GM12891 (cell line): ENCODE measurements at regions not wholly inside any gene's neighbourhood (a gene's known extent, or its start where the extent isn't known, plus 50 kb on each side); places are given as distances from the start of the nearest gene placed in this dataset.

Experiments
- DNase-seq: peaks from one replicate; pipeline ENCODE4 v3.0.0; 2011; ENCODE audit warnings: low spot score; ENCODE audit not compliant: insufficient read length
- FAIRE-seq: peaks from 2 replicates; lab custom pipeline; 2011; peaks lifted over from hg19 to GRCh38; lab: Jason Lieb, UNC
- PAX5 ChIP-seq: IDR thresholded peaks from 2 replicates; pipeline ENCODE4 v1.6.1; 2011; ENCODE audit warnings: low read length, moderate library complexity, mild to moderate bottlenecking; ENCODE audit not compliant: insufficient read depth, severe bottlenecking
- POLR2A ChIP-seq: IDR thresholded peaks from 2 replicates; pipeline ENCODE4 v1.6.1; 2011; ENCODE audit warnings: low read depth, low read length, control low read depth
- POLR2AphosphoS5 ChIP-seq: IDR thresholded peaks from 2 replicates; pipeline ENCODE4 v1.6.1; 2011; ENCODE audit warnings: low read depth, low read length, control low read depth
- POU2F2 ChIP-seq: IDR thresholded peaks from 2 replicates; pipeline ENCODE4 v1.6.1; 2011; ENCODE audit warnings: low read depth, mild to moderate bottlenecking, control low read depth, low read length, moderate library complexity
- SPI1 ChIP-seq: IDR thresholded peaks from 2 replicates; pipeline ENCODE4 v1.6.1; 2011; ENCODE audit warnings: low read depth, low read length, control low read depth
- TAF1 ChIP-seq: IDR thresholded peaks from 2 replicates; pipeline ENCODE4 v1.6.1; 2011; ENCODE audit warnings: low read depth, low read length, control low read depth

GRCh38 chr6:40928763-40929162 is 110.3 kb downstream of the UNC5CL start:
- FAIRE-seq (no peak), DNase-seq (no peak)
- no peak for TF ChIP-seq POLR2AphosphoS5
- no peak for TF ChIP-seq TAF1
- no peak for TF ChIP-seq POLR2A
- TF ChIP-seq POU2F2, result no peak
- TF ChIP-seq PAX5, result no peak
- TF ChIP-seq SPI1, result no peak

GRCh38 chr6:40928307-40928706 is 110.7 kb downstream of the UNC5CL start:
- FAIRE-seq (no peak), DNase-seq (no peak)
- TF ChIP-seq POLR2AphosphoS5 (no peak), POU2F2 (no peak), POLR2A (no peak), TAF1 (no peak), SPI1 (no peak), PAX5 (no peak)

- FAIRE-seq, result no peak
- no peak for TF ChIP-seq POU2F2
- TF ChIP-seq POLR2AphosphoS5, result no peak
- no peak for TF ChIP-seq SPI1
- no peak for TF ChIP-seq PAX5
- TF ChIP-seq TAF1, result no peak
- TF ChIP-seq POLR2A, result no peak
- no peak for DNase-seq
Measured at GRCh38 chr6:40925341-40925740, 113.7 kb downstream of the UNC5CL start.

- no peak for TF ChIP-seq PAX5
- TF ChIP-seq TAF1, result no peak
- no peak for TF ChIP-seq POLR2AphosphoS5
- no peak for TF ChIP-seq SPI1
- no peak for TF ChIP-seq POU2F2
- no peak for TF ChIP-seq POLR2A
- no peak for DNase-seq
- no peak for FAIRE-seq
Measured at GRCh38 chr6:40924839-40925238, 114.2 kb downstream of the UNC5CL start.

DNA sequence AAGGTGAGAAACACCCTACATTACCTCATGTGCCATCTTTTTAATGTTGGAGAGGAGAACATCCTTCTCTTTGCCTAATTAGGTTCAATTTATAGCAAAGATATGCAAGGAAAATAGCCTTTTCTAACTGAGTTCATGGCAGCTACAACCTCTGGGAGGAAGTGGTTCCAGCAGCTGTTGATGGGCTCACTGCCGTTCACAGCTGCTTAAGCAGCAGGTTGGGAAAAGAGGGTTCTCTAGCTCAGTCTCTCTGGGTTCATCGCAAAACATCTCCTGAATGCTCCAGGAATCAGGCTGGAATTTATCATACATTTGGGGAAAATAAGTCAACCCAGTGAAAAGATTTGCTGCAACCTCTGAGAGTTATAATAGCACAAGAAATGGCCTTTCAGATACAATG is 115.1 kb downstream of the UNC5CL start:
- no peak for DNase-seq
- TF ChIP-seq PAX5, result no peak
- no peak for TF ChIP-seq SPI1
- TF ChIP-seq TAF1, result no peak
- TF ChIP-seq POU2F2, result no peak
- no peak for TF ChIP-seq POLR2AphosphoS5
- no peak for TF ChIP-seq POLR2A
- FAIRE-seq, result no peak

DNA sequence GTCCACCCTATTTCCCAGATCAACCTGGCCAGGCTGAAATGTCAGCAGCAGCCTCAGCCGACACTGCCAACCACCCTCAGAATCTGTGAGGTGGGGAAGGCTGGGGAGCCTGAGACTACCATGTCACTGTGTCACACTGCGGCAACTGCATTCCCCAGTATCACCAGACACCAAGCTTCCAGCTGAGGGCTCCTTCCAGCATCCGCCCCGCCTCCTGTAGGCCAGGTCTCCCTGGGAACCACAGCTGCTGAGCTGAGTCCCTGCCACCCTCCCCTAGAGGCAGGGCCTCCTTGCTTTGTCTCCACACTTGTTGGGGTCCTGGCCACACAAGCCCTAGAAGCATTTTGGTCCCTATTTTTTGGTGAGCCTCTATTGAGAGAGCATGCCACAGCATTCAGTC is 115.7 kb downstream of the UNC5CL start:
- DNase-seq, result no peak
- TF ChIP-seq POLR2AphosphoS5, result no peak
- TF ChIP-seq PAX5, result no peak
- no peak for TF ChIP-seq POLR2A
- no peak for TF ChIP-seq POU2F2
- no peak for TF ChIP-seq SPI1
- TF ChIP-seq TAF1, result no peak
- FAIRE-seq, result no peak

- TF ChIP-seq POLR2A (no peak), POLR2AphosphoS5 (no peak), PAX5 (no peak), SPI1 (no peak), TAF1 (no peak), POU2F2 (no peak)
- DNase-seq (no peak), FAIRE-seq (no peak)
Measured at GRCh38 chr6:40922281-40922680, 116.7 kb downstream of the UNC5CL start.

- FAIRE-seq (no peak), DNase-seq (no peak)
- TF ChIP-seq POU2F2 (no peak), PAX5 (no peak), SPI1 (no peak), TAF1 (no peak), POLR2A (no peak), POLR2AphosphoS5 (no peak)
Measured at GRCh38 chr6:40918040-40918651, 120.9 kb downstream of the UNC5CL start.

- DNase-seq, result no peak
- no peak for FAIRE-seq
- TF ChIP-seq POLR2A (no peak), POLR2AphosphoS5 (no peak), TAF1 (no peak), PAX5 (no peak), POU2F2 (no peak), SPI1 (peak; percentile 79)
Measured at GRCh38 chr6:40917603-40918002, 121.4 kb downstream of the UNC5CL start.

GRCh38 chr6:40916845-40917244 is 122.2 kb downstream of the UNC5CL start:
- no peak for FAIRE-seq
- no peak for DNase-seq
- no peak for TF ChIP-seq TAF1
- TF ChIP-seq POU2F2, result no peak
- TF ChIP-seq SPI1, result no peak
- TF ChIP-seq PAX5, result no peak
- no peak for TF ChIP-seq POLR2AphosphoS5
- TF ChIP-seq POLR2A, result no peak

DNA sequence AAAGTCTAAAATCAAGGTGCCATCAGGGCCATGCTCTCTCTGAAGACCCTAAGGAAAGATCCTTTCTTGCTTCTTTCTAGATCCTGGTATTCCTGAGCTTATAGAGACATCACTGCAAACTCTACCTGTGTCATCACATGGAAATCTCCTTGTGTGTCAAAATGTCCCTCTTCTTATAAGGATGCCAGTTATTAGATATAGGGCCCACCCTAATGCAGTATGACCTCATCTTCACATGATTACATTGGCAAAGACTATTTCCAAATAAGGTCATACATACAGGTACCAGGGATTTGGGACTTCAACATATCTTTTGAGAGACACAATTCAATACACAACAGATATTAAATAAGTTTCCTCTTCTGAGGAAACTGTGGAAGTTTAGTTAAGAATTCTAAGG is 123.9 kb downstream of the UNC5CL start:
- DNase-seq (no peak), FAIRE-seq (no peak)
- TF ChIP-seq SPI1, result no peak
- TF ChIP-seq POU2F2, result no peak
- TF ChIP-seq POLR2A, result no peak
- no peak for TF ChIP-seq TAF1
- no peak for TF ChIP-seq POLR2AphosphoS5
- no peak for TF ChIP-seq PAX5

DNA sequence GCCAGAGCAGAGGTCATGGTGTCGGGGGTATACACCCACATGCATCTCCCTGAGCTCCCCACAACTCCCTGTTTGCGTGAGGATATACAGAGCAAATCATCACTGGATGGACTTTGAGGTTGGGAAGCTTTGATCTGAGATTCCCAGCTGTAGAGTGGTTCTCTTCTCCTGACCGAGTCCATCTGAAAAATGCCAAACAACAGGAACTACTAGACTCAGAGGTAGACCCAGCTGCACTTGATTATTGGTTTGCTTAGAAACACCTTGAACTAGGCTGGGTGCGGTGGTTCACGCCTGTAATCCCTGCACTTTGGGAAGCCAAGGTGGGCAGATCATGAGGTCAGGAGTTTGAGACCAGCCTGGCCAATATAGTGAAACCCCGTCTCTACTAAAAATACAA is 125.0 kb downstream of the UNC5CL start:
- FAIRE-seq, result no peak
- TF ChIP-seq PAX5, result no peak
- no peak for TF ChIP-seq POLR2A
- TF ChIP-seq POLR2AphosphoS5, result no peak
- no peak for TF ChIP-seq SPI1
- TF ChIP-seq POU2F2, result no peak
- no peak for DNase-seq
